Kidney capillary endothelial cell (primary cell): ENCODE measurements at regions not wholly inside any gene's neighbourhood (a gene's known extent, or its start where the extent isn't known, plus 50 kb on each side); places are given as distances from the start of the nearest gene placed in this dataset.

Experiments
- DNase-seq: peaks from one replicate; pipeline ENCODE4 v3.0.0-alpha.2; 2018; ENCODE audit warnings: low spot score

DNA sequence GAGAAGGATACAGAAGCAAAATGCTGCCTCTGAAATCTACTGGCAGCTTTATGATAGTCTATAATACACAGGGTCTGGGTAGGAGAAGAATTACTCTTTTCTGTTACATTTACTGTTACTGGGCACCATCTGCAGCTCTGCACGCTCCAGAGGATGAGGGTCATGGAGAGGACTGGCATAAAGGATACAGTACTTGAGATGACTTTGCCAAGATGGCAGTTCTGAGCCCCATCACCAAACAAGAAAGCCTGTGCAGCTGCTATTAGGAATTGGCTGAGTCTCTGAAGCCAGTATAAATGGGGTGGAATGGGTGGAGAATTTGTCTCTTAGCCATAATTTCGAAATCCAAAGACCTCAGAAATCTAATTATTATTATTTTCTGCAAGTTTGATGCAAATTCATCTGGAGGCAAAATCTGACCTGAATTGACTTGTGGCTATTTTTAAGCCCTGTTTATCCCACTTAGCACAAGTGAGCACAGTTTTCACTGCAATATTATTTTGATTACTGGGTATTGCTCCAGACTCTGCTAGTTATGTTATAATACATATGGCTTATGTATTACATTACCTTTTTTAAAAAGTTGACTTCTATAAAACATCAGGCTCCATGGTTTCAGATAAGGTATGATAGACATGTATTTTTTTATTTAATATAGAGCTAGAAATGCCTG lies 579.5 kb downstream of the MBD2 start:
- DNase-seq, result no peak

DNA sequence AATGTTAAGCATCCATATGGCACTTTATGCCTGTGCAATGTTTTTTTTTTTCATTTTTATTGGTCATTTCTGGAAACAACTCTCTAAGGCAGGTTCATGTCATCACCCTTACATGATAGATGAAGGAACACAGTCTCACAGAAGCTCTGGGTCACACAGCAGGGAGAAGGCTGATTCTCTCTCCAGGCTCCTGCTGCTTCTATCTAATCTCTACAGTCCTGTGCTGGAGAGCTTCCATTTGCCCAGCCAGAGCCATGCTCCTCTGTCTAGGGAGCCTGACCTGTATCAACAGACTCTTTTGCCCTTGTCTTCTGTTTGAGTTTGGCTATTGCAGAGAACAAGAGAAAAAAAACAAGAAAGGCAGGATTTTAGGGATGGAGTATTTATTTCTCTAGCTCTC lies 584.8 kb downstream of the MBD2 start:
- no peak for DNase-seq

DNA sequence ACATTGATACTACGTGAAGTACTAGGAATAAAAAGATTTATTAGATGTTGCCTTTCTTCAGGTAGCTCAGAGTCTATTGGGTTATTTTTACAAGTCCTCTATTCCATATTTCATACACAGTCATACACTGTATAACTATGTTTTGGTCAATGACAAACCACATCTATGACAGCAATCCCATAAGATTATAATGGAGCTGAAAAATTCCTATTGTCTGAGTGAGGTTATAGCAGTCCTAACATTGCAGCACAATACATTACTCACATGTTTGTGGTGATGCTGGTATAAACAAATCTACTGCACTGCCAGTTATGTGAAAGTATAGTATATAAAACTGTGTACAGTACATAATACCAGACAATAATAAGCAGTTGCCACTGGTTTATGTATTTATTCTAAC lies 595.1 kb downstream of the MBD2 start:
- DNase-seq, result no peak

DNA sequence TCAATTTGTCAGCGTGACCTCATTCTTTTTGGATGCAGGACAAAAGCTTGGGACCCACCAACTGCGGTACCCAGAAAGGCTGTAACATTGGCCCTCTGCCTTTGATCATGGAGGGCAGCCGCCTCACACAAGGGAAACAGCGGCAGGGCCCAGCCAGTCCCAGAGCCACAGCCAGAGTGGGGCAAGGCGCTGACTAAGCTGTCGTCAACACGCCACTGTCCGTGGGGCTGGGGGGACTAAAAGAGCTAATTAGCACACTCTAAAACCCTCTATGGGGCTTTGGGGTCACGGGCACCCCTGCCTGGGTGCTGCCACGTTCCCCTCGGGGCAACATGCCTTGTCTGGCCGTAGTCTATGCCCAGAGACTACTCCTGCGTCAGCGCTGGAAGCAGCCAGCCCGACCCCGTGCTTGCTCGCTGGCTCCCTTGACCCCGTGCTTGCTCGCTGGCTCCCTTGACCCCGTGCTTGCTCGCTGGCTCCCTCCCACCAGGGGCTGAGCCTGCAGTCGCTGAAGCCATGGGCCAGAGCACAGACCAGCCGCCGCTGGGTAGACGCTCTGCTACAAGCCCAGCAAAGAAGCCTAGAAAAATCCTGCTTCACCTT lies 598.4 kb downstream of the MBD2 start:
- DNase-seq, result no peak

DNA sequence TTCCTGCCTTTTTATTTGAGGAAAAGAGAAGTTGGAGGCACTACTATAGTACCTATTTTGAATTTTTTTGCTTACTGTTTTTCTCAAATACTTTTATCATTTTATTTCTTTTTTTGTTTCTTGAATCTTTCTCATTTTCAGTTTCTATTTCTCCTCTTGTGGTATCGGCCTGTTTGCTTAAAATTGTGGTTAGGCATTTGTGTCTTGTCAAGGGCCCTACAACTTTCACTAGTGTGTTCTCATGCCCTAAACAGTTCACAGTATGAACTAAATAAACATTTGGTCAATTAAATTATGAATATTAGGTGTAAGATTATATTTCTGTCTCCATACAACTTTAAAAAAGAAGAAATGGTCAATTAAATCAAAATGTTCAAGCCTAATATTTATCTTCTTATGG lies 613.5 kb downstream of the MBD2 start:
- no peak for DNase-seq

DNA sequence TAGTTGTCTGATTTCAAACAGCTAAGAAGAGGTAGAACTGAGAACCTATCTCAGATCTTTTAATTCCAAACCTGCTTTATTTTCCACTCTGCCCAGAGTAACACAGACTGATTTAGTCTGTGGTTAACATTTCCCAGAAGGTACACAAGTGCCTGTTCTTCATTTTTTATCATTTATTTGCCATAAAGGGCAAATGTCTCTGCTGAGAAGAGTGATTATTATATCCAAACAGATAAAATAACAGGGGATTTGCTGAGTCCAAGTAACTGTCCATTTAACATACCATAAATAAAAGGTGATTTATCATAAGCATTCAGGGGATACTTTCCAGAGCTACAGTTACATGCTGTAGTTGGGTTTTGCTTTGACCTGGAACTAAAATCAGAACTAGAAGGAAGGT lies 617.7 kb downstream of the MBD2 start:
- no peak for DNase-seq

DNA sequence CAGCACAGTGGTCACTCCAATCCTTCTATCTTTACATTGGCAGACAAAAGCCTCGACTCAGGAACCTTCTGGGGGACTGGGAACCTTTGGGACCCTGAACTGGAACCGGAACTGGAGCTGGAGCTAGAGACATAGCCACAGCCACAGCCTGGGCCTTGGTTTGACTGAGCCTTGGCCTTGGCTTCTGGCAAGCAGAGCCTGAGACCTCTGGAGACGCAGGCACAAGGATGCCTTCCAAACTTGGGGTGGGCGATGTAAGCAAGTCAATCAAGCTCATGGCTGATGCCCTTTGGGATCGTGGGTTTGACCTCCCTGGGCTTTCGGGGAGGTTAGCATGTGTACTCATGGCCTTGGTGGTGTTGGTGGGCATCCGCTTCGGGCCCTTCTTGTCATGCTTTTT lies 619.3 kb downstream of the MBD2 start:
- DNase-seq, result no peak

DNA sequence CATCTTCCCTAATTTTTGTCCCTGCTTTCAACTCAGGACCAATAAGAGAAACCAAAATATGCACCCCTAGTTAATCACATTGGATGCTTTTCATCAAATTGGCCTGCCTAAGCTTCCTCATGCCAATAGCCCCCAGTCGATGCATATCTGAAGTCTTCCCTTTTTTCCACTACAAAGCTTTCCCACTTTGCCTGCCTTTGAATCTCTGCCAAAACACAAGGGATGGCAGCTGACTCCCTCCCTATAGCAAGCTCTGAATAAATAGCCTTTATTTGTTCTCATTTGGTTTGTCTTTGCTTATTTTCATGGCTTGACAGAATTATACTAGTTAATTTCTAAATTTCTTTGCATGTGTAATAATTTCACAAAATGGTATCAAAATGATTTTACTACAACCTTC lies 621.2 kb downstream of the MBD2 start:
- DNase-seq, result no peak

DNA sequence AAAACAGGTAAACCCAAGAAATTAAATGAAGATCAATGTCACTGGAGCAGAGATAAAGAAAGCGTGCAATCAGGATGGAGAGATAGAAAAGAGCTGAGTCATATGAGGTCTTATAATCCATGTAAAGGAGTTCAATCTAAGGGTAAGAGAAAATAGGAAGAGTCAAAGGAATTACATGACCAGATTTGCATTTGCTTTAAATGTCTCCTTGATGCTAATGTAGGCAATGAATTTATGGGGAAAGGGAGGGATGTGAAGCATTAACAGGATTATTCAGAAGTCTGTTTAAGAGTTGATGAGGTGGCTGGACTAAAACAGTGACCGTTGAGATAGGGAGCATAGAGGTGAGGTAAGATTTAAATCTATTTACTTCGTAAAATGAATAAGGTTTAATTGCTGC lies 623.1 kb downstream of the MBD2 start:
- no peak for DNase-seq

DNA sequence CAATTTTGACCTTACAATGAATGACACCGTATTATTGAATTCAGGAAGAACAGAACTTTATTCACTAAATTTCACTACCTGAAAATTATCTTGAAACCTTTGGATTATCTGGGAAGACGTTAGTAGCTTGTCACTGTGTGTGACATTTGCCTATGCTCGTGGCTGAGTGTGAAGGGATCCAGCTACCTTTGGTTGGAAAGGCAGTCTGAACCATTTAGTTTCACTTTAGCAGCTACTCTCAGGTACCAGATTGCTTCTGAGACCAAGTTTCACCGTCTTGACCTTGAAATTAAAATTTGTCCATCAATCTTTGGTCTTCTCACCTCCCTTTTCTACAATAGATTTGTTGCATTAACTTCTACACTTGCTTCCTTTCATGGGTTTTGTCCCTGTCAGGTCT lies 637.5 kb downstream of the MBD2 start:
- no peak for DNase-seq
